H1 (cell line): ENCODE measurements at regions not wholly inside any gene's neighbourhood (a gene's known extent, or its start where the extent isn't known, plus 50 kb on each side); places are given as distances from the start of the nearest gene placed in this dataset.

Source experiments
- CTCF ChIA-PET: fragments of 300-600 bp; sonication (Branson Sonifier 250); formaldehyde crosslinking; loops from one replicate; lab custom pipeline; 2021; ENCODE audit not compliant: partially characterized antibody; lab: Charles Lee
- POLR2A ChIA-PET: fragments of 300-600 bp; sonication (Branson Sonifier 250); formaldehyde crosslinking; loops from one replicate; lab custom pipeline; 2021; ENCODE audit warnings: inconsistent platforms; ENCODE audit not compliant: partially characterized antibody; lab: Charles Lee
- DNase-seq, 2 experiments: peaks; one replicate each; pipeline versions ENCODE4 v3.0.0 to v3.0.0-alpha.2; 2010 to 2022; ENCODE audit warnings: low spot score in 2 of 2, low read depth in 1 of 2, mixed read lengths in 1 of 2
- FAIRE-seq: peaks from 2 replicates; lab custom pipeline; 2011; peaks lifted over from hg19 to GRCh38; lab: Jason Lieb, UNC
- H2AFZ ChIP-seq: 2 replicates; pipeline ENCODE4 v1.8.1; 2012; ENCODE audit warnings: low read length, inconsistent platforms
- H2AK5ac ChIP-seq: 2 replicates; pipeline ENCODE4 v1.6.1; 2013; ENCODE audit warnings: low read depth, low read length
- H2BK120ac ChIP-seq: replicated peaks from 2 replicates; pipeline ENCODE3; 2013; ENCODE audit warnings: low read depth, low read length, inconsistent platforms
- H2BK12ac ChIP-seq: 2 replicates; pipeline ENCODE4 v1.6.1; 2013; ENCODE audit warnings: low read depth, low read length
- H2BK15ac ChIP-seq: 2 replicates; pipeline ENCODE4 v1.6.1; 2013; ENCODE audit warnings: low read length
- H2BK20ac ChIP-seq: 2 replicates; pipeline ENCODE4 v1.6.1; 2013; ENCODE audit warnings: low read length
- H2BK5ac ChIP-seq: 2 replicates; pipeline ENCODE4 v1.6.1; 2013; ENCODE audit warnings: low read depth, low read length
- H3K14ac ChIP-seq: 2 replicates; pipeline ENCODE4 v1.6.1; 2013; ENCODE audit warnings: inconsistent platforms; ENCODE audit not compliant: insufficient read length
- H3K18ac ChIP-seq: 2 replicates; pipeline ENCODE4 v1.6.1; 2013; ENCODE audit warnings: low read length; ENCODE audit errors: extremely low read depth
- H3K23ac ChIP-seq: 2 replicates; pipeline ENCODE4 v1.6.1; 2013; ENCODE audit warnings: inconsistent platforms; ENCODE audit not compliant: insufficient read length
- H3K23me2 ChIP-seq: 2 replicates; pipeline ENCODE4 v1.6.1; 2013; ENCODE audit warnings: low read depth, low read length
- H3K27ac ChIP-seq: 2 replicates; pipeline ENCODE4 v1.6.1; 2011; ENCODE audit warnings: low read depth, low read length, inconsistent platforms
- H3K27me3 ChIP-seq, 4 experiments: replicated peaks in 1 of 4; 1 replicate in 1 of 4; 2 replicates in 3 of 4; pipeline versions ENCODE4 v1.6.1 to v1.8.1; 2011 to 2013; ENCODE audit warnings: low read length in 3 of 4, mild to moderate bottlenecking in 3 of 4, inconsistent platforms in 2 of 4, mixed read lengths in 2 of 4, moderate library complexity in 1 of 4; ENCODE audit not compliant: control insufficient read depth in 3 of 4, insufficient read depth in 3 of 4; ENCODE audit errors: extremely low read depth in 1 of 4
- H3K36me3 ChIP-seq, 4 experiments: 2 replicates each; pipeline versions ENCODE4 v1.6.1 to v1.8.1; 2011 to 2013; ENCODE audit warnings: mild to moderate bottlenecking in 4 of 4, low read length in 3 of 4, moderate library complexity in 2 of 4, control low read depth in 1 of 4, inconsistent platforms in 1 of 4; ENCODE audit not compliant: insufficient read depth in 4 of 4, control insufficient read depth in 2 of 4
- H3K4ac ChIP-seq: replicated peaks from 2 replicates; pipeline ENCODE3; 2013; ENCODE audit warnings: low read length, low read depth, mixed read lengths, inconsistent platforms; ENCODE audit not compliant: insufficient read length
- H3K4me1 ChIP-seq, 4 experiments: replicated peaks in 1 of 4; 1 replicate in 1 of 4; 2 replicates in 3 of 4; pipeline versions ENCODE4 v1.6.1 to v1.8.1; 2011 to 2013; ENCODE audit warnings: low read length in 3 of 4, inconsistent platforms in 2 of 4, mixed read lengths in 1 of 4; ENCODE audit not compliant: insufficient read depth in 4 of 4, control insufficient read depth in 3 of 4
- H3K4me2 ChIP-seq, 2 experiments: 2 replicates each; pipeline versions ENCODE4 v1.6.1 to v1.8.1; 2011 to 2013; ENCODE audit warnings: low read depth in 2 of 2, low read length in 2 of 2, control low read depth in 1 of 2, inconsistent platforms in 1 of 2, mild to moderate bottlenecking in 1 of 2; ENCODE audit not compliant: insufficient read depth in 1 of 2
- H3K4me3 ChIP-seq, 4 experiments: fragments of 200-600, 300-600 bp in 1 of 4; sonication (generic), shearing (Covaris generic), sonication (Bioruptor Twin) in 1 of 4; 2 replicates each; pipeline versions ENCODE4 v1.5.1 to v1.8.1; 2011 to 2016; ENCODE audit warnings: low read length in 4 of 4, low read depth in 3 of 4, control low read depth in 2 of 4, inconsistent platforms in 2 of 4, mild to moderate bottlenecking in 2 of 4, mixed read lengths in 1 of 4, moderate library complexity in 1 of 4; ENCODE audit not compliant: insufficient read depth in 2 of 4; ENCODE audit errors: extremely low read depth in 1 of 4
- H3K56ac ChIP-seq: replicated peaks from 2 replicates; pipeline ENCODE3; 2013; ENCODE audit warnings: low read depth, mild to moderate bottlenecking, mixed read lengths, low read length, inconsistent platforms; ENCODE audit not compliant: insufficient read length
- H3K79me1 ChIP-seq: 2 replicates; pipeline ENCODE4 v1.6.1; 2013; ENCODE audit warnings: low read depth, low read length, control low read depth
- H3K79me2 ChIP-seq, 2 experiments: 2 replicates each; pipeline versions ENCODE4 v1.6.1 to v1.8.1; 2012 to 2013; ENCODE audit warnings: low read length in 2 of 2, mild to moderate bottlenecking in 2 of 2, inconsistent platforms in 1 of 2; ENCODE audit not compliant: insufficient read depth in 2 of 2, control insufficient read depth in 1 of 2
- H3K9ac ChIP-seq, 4 experiments: replicated peaks in 1 of 4; 1 replicate in 1 of 4; 2 replicates in 3 of 4; pipeline versions ENCODE4 v1.6.1 to v1.8.1; 2011 to 2013; ENCODE audit warnings: low read depth in 3 of 4, low read length in 3 of 4, control low read depth in 2 of 4, mild to moderate bottlenecking in 2 of 4, moderate library complexity in 2 of 4, inconsistent platforms in 1 of 4; ENCODE audit errors: extremely low read depth in 1 of 4
- H3K9me3 ChIP-seq, 2 experiments: 2 replicates each; pipeline versions ENCODE4 v1.6.1 to v1.8.1; 2012 to 2013; ENCODE audit warnings: mild to moderate bottlenecking in 2 of 2, moderate library complexity in 2 of 2, control low read depth in 1 of 2, inconsistent platforms in 1 of 2, low read depth in 1 of 2, low read length in 1 of 2, mixed read lengths in 1 of 2; ENCODE audit not compliant: insufficient read depth in 2 of 2
- H4K20me1 ChIP-seq, 2 experiments: replicated peaks in 1 of 2; 2 replicates each; pipeline versions ENCODE3 to v1.8.1; 2011 to 2013; ENCODE audit warnings: inconsistent platforms in 2 of 2, low read length in 2 of 2, mild to moderate bottlenecking in 1 of 2; ENCODE audit not compliant: insufficient read depth in 2 of 2, control insufficient read depth in 1 of 2
- H4K5ac ChIP-seq: 2 replicates; pipeline ENCODE4 v1.6.1; 2013; ENCODE audit warnings: low read length, low read depth, mixed read lengths, inconsistent platforms; ENCODE audit not compliant: insufficient read length
- H4K8ac ChIP-seq: 2 replicates; pipeline ENCODE4 v1.8.0; 2013; ENCODE audit warnings: mild to moderate bottlenecking, moderate library complexity, low read length, inconsistent platforms; ENCODE audit not compliant: insufficient read depth; ENCODE audit errors: extremely low read depth
- H4K91ac ChIP-seq: replicated peaks from 2 replicates; pipeline ENCODE3; 2013; ENCODE audit warnings: low read length, mixed read lengths, inconsistent platforms; ENCODE audit not compliant: insufficient read length
- CREB1 ChIP-seq: IDR thresholded peaks from 2 replicates; pipeline ENCODE4 v1.6.1; 2012; ENCODE audit warnings: inconsistent platforms
- TAF1 ChIP-seq: IDR thresholded peaks from 2 replicates; pipeline ENCODE4 v1.6.1; 2011; ENCODE audit warnings: mild to moderate bottlenecking, low read depth, low read length
- YY1 ChIP-seq: IDR thresholded peaks from 2 replicates; pipeline ENCODE4 v1.6.1; 2011; ENCODE audit warnings: low read depth, mild to moderate bottlenecking, low read length
- WGBS, 2 experiments: shearing (Covaris generic) in 1 of 2; methylation state at CpG; one replicate each; pipeline versions ENCODE4 v1.1.6 to v1.1.7; 2013 to 2015; ENCODE audit warnings: low lambda C conversion rate in 2 of 2, mixed read lengths in 2 of 2, inconsistent platforms in 1 of 2, low coverage in 1 of 2, missing lambda C conversion rate in 1 of 2; ENCODE audit not compliant: insufficient replicate concordance in 2 of 2, insufficient coverage in 1 of 2, insufficient read length in 1 of 2; ENCODE audit errors: extremely low coverage in 1 of 2, missing lambda C conversion rate in 1 of 2; 5-methylcytosine and 5-hydroxymethylcytosine counted together
- TF ChIP-seq, protein P1 (sequence below): IDR thresholded peaks from 2 replicates; pipeline ENCODE4 v1.6.1; 2012; ENCODE audit warnings: inconsistent platforms

GRCh38 chr14:41457393-41457792, 149.3 kb upstream of the LRFN5 start:
- no peak overlapping the region for H3K4me3 ChIP-seq
- no peak overlapping the region for H2BK5ac ChIP-seq
- no peak overlapping the region for H3K23ac ChIP-seq
- H3K9me3 ChIP-seq = no peaks in the 10 kb centered on the region
- H3K9ac ChIP-seq = no peak overlapping the region
- DNase-seq = no peak
- no peak overlapping the region for H3K27ac ChIP-seq
- no peak overlapping the region for H4K8ac ChIP-seq
- ChIA-PET CTCF (no interaction called here), POLR2A (no interaction called here)
- H3K79me1 ChIP-seq = no peaks in the 10 kb centered on the region
- H3K79me2 ChIP-seq = no peaks in the 10 kb centered on the region
- H2AK5ac ChIP-seq = no peak overlapping the region
- FAIRE-seq = no peak
- no peak overlapping the region for H3K18ac ChIP-seq
- no peak overlapping the region for H3K14ac ChIP-seq
- no peaks in the 10 kb centered on the region for H4K20me1 ChIP-seq
- no peak overlapping the region for H3K4me2 ChIP-seq
- no peak overlapping the region for H2BK12ac ChIP-seq
- no peak overlapping the region for H4K91ac ChIP-seq
- no peaks in the 10 kb centered on the region for H3K23me2 ChIP-seq
- H3K56ac ChIP-seq = no peak overlapping the region
- no peak overlapping the region for H3K4ac ChIP-seq
- no peak for TF ChIP-seq TAF1
- TF ChIP-seq, protein P1, sequence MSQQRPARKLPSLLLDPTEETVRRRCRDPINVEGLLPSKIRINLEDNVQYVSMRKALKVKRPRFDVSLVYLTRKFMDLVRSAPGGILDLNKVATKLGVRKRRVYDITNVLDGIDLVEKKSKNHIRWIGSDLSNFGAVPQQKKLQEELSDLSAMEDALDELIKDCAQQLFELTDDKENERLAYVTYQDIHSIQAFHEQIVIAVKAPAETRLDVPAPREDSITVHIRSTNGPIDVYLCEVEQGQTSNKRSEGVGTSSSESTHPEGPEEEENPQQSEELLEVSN = no peak
- TF ChIP-seq CREB1 = no peak
- no peak for TF ChIP-seq YY1
- no peaks in the 10 kb centered on the region for H3K4me1 ChIP-seq
- no peak overlapping the region for H2BK120ac ChIP-seq
- no peaks in the 10 kb centered on the region for H3K36me3 ChIP-seq
- no peak overlapping the region for H2BK15ac ChIP-seq
- no peaks in the 10 kb centered on the region for H3K27me3 ChIP-seq
- no peak overlapping the region for H2AFZ ChIP-seq
- H4K5ac ChIP-seq = no peak overlapping the region
- 100% methylated on average over 1 of the region's 1 CpG; no CpG with 5 or more reads in 1 of the 2 experiments for WGBS, 2 experiments
- no peak overlapping the region for H2BK20ac ChIP-seq
